Muscle of leg (tissue), 3 donors: ENCODE measurements at regions not wholly inside any gene's neighbourhood (a gene's known extent, or its start where the extent isn't known, plus 50 kb on each side); places are given as distances from the start of the nearest gene placed in this dataset.

ENCODE experiments used
- DNase-seq: peaks from one replicate; pipeline ENCODE4 v3.0.0; 2013
- H3K27ac ChIP-seq: one replicate; pipeline ENCODE4 v1.5.1; 2013; ENCODE audit warnings: mild to moderate bottlenecking, low read length, control low read depth
- H3K27me3 ChIP-seq: one replicate; pipeline ENCODE4 v1.6.1; 2013; ENCODE audit warnings: low read length; ENCODE audit not compliant: control insufficient read depth, insufficient read depth
- H3K36me3 ChIP-seq: one replicate; pipeline ENCODE4 v1.6.1; 2013; ENCODE audit warnings: low read length; ENCODE audit not compliant: control insufficient read depth, insufficient read depth
- H3K4me1 ChIP-seq: one replicate; pipeline ENCODE4 v1.6.1; 2013; ENCODE audit warnings: low read length; ENCODE audit not compliant: control insufficient read depth, insufficient read depth
- H3K4me3 ChIP-seq: one replicate; pipeline ENCODE4 v1.5.1; 2013; ENCODE audit warnings: low read length, control low read depth
- H3K9me3 ChIP-seq: replicated peaks from 2 replicates; pipeline ENCODE4 v1.6.1; 2013; ENCODE audit warnings: low read depth, low read length; ENCODE audit not compliant: control insufficient read depth
- WGBS: methylation state at CpG from one replicate; pipeline ENCODE4 v1.1.5; 2013; ENCODE audit warnings: missing lambda C conversion rate; ENCODE audit not compliant: insufficient coverage; 5-methylcytosine and 5-hydroxymethylcytosine counted together

- peaks cover 3% of the 10 kb centered on the region for H3K9me3 ChIP-seq
- no peaks in the 10 kb centered on the region for H3K36me3 ChIP-seq
- no peaks in the 10 kb centered on the region for H3K27me3 ChIP-seq
- no peak for DNase-seq
- no peak overlapping the region for H3K27ac ChIP-seq
- no peak overlapping the region for H3K4me3 ChIP-seq
- peaks cover 4% of the 10 kb centered on the region for H3K4me1 ChIP-seq
- WGBS, result no CpG with 5 or more reads among the region's 3 CpGs
Measured at GRCh38 chr1:59092126-59092525, 204.8 kb upstream of the FGGY start.

GRCh38 chr1:59094001-59094400 lies 202.9 kb upstream of the FGGY start:
- Histone ChIP-seq H3K4me1 (peaks cover 4% of the 10 kb centered on the region), H3K27me3 (no peaks in the 10 kb centered on the region), H3K36me3 (no peaks in the 10 kb centered on the region), H3K27ac (no peak overlapping the region), H3K4me3 (no peak overlapping the region), H3K9me3 (peaks cover 3% of the 10 kb centered on the region)
- DNase-seq, result no peak
- 95% methylated on average over 3 of the region's 4 CpGs for WGBS

- no peak overlapping the region for H3K27ac ChIP-seq
- DNase-seq, result peak; percentile 7
- 95% methylated on average over 4 of the region's 8 CpGs for WGBS
Measured at GRCh38 chr1:59096501-59096900, 200.4 kb upstream of the FGGY start.

GRCh38 chr1:59098655-59099054 lies 198.2 kb upstream of the FGGY start:
- no peak for DNase-seq
- no peaks in the 10 kb centered on the region for H3K27me3 ChIP-seq

More at GRCh38 chr1:59096501-59096900, 200.4 kb upstream of the FGGY start:
- H3K27me3 ChIP-seq, result no peaks in the 10 kb centered on the region
- H3K9me3 ChIP-seq, result no peaks in the 10 kb centered on the region
- peaks cover 4% of the 10 kb centered on the region for H3K4me1 ChIP-seq
- no peaks in the 10 kb centered on the region for H3K36me3 ChIP-seq
- H3K4me3 ChIP-seq, result no peak overlapping the region

GRCh38 chr1:59100708-59101374 lies 196.1 kb upstream of the FGGY start:
- 100% methylated on average over 1 of the region's 1 CpG for WGBS
- Histone ChIP-seq H3K36me3 (no peaks in the 10 kb centered on the region), H3K9me3 (peaks cover 2% of the 10 kb centered on the region), H3K27ac (no peak overlapping the region), H3K4me3 (no peak overlapping the region), H3K4me1 (peaks cover 5% of the 10 kb centered on the region), H3K27me3 (no peaks in the 10 kb centered on the region)
- DNase-seq, result peak; percentile 18

More at GRCh38 chr1:59098655-59099054, 198.2 kb upstream of the FGGY start:
- H3K27ac ChIP-seq, result no peak overlapping the region
- no peaks in the 10 kb centered on the region for H3K36me3 ChIP-seq
- 50% methylated on average over 1 of the region's 2 CpGs for WGBS
- peaks cover 2% of the 10 kb centered on the region for H3K9me3 ChIP-seq
- no peak overlapping the region for H3K4me3 ChIP-seq
- peaks cover 4% of the 10 kb centered on the region for H3K4me1 ChIP-seq

GRCh38 chr1:59101518-59101917 lies 195.4 kb upstream of the FGGY start:
- H3K27me3 ChIP-seq, result no peaks in the 10 kb centered on the region
- peaks cover 3% of the 10 kb centered on the region for H3K4me1 ChIP-seq
- no peaks in the 10 kb centered on the region for H3K36me3 ChIP-seq
- WGBS, result no CpG with 5 or more reads among the region's 2 CpGs
- no peak overlapping the region for H3K4me3 ChIP-seq
- H3K27ac ChIP-seq, result no peak overlapping the region
- no peak for DNase-seq
- peaks cover 2% of the 10 kb centered on the region for H3K9me3 ChIP-seq

GRCh38 chr1:59103457-59103856 lies 193.4 kb upstream of the FGGY start:
- no peak for DNase-seq
- Histone ChIP-seq H3K27ac (no peak overlapping the region), H3K4me1 (peaks cover 8% of the 10 kb centered on the region), H3K27me3 (no peaks in the 10 kb centered on the region), H3K36me3 (no peaks in the 10 kb centered on the region), H3K4me3 (no peak overlapping the region), H3K9me3 (peaks cover 2% of the 10 kb centered on the region)
- WGBS, result no CpG with 5 or more reads among the region's 4 CpGs

GRCh38 chr1:59104191-59104760 lies 192.6 kb upstream of the FGGY start:
- Histone ChIP-seq H3K27me3 (no peaks in the 10 kb centered on the region), H3K9me3 (peaks cover 2% of the 10 kb centered on the region), H3K36me3 (no peaks in the 10 kb centered on the region), H3K4me3 (no peak overlapping the region), H3K27ac (no peak overlapping the region), H3K4me1 (peaks cover 8% of the 10 kb centered on the region)
- no peak for DNase-seq
- WGBS, result no CpG with 5 or more reads among the region's 4 CpGs

GRCh38 chr1:59105548-59106507 lies 191.1 kb upstream of the FGGY start:
- Histone ChIP-seq H3K9me3 (peaks cover 2% of the 10 kb centered on the region), H3K4me3 (no peak overlapping the region), H3K36me3 (no peaks in the 10 kb centered on the region), H3K4me1 (peaks cover 8% of the 10 kb centered on the region), H3K27me3 (no peaks in the 10 kb centered on the region), H3K27ac (no peak overlapping the region)
- WGBS, result 36% methylated on average over 4 of the region's 7 CpGs
- DNase-seq, result peak; percentile 18

GRCh38 chr1:59107516-59107915 lies 189.4 kb upstream of the FGGY start:
- no peaks in the 10 kb centered on the region for H3K27me3 ChIP-seq
- no peak overlapping the region for H3K4me3 ChIP-seq
- peaks cover 2% of the 10 kb centered on the region for H3K9me3 ChIP-seq
- H3K4me1 ChIP-seq, result peaks cover 8% of the 10 kb centered on the region
- H3K36me3 ChIP-seq, result no peaks in the 10 kb centered on the region
- 60% methylated on average over 4 of the region's 5 CpGs for WGBS
- DNase-seq, result peak; percentile 8
- H3K27ac ChIP-seq, result no peak overlapping the region
